Stimulated activated CD8-positive, alpha-beta memory T cell treated with anti-CD3 and anti-CD28 coated beads, Interleukin-4, amount 100 ng/mL, for 24 hours (primary cell): ENCODE measurements at regions not wholly inside any gene's neighbourhood (a gene's known extent, or its start where the extent isn't known, plus 50 kb on each side); places are given as distances from the start of the nearest gene placed in this dataset.

Experiments
- DNase-seq: peaks from one replicate; pipeline ENCODE4 v3.0.0-alpha.2; 2020; ENCODE audit warnings: low read depth

- DNase-seq: no peak
Measured at GRCh38 chr1:3954170-3955169, 54.4 kb upstream of the C1orf174 start.

DNA sequence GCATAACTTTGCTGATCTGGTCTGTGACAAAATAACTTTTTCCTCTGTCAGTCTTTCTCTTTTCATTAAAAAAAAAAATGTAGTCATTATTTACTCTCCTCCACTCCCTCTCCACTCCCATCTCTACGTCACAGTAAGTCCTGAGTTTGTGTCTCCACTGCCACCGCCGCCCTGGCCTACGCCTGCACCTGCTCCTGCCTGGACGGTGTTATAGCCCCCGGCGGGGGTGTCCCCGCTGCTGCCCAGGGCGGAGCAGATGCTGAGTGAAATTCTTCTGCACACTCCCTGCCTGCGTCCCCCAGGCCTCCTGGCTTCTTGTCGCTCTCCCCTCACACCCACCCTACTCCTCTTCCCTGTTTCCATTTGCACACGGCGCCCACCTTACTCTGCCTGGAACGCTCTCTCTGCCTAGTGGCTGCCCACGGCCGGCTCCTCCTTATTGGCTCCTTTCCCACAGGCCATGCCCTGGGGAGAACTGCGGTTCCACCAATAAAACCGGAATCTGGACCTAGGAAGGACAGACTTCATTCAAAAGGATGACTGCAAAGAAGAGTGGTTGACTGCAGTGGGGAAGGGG, 55.2 kb upstream of the C1orf174 start:
- DNase-seq: no peak

- DNase-seq: no peak
Measured at GRCh38 chr1:3956527-3957170, 56.6 kb upstream of the C1orf174 start.

GRCh38 chr1:3959361-3959760, 59.3 kb upstream of the C1orf174 start:
- no peak for DNase-seq

- DNase-seq: no peak
Measured at GRCh38 chr1:3963554-3963953, 63.5 kb upstream of the C1orf174 start.

DNA sequence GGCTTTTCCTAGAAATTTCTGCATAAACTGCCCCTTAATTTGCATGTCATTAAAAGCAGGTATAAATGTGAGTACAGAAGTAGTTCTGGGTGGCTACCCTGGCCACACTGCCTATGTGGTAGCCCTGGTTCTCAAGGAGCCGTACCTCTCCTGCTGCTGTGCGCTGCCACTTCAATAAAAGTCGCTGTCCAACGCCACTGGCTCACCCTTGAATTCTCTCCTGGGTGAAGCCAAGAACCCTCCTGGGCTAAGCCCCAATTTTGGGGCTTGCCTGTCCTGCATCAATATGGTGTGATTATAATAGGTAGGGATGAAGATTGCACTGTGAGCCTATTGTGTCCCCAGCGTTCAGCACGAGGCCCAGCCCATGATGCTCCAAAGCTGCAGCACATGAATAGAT, 65.6 kb upstream of the C1orf174 start:
- no peak for DNase-seq

GRCh38 chr1:3968851-3969250, 68.8 kb upstream of the C1orf174 start:
- no peak for DNase-seq

- DNase-seq: no peak
Measured at GRCh38 chr1:3971981-3972380, 71.9 kb upstream of the C1orf174 start.

DNA sequence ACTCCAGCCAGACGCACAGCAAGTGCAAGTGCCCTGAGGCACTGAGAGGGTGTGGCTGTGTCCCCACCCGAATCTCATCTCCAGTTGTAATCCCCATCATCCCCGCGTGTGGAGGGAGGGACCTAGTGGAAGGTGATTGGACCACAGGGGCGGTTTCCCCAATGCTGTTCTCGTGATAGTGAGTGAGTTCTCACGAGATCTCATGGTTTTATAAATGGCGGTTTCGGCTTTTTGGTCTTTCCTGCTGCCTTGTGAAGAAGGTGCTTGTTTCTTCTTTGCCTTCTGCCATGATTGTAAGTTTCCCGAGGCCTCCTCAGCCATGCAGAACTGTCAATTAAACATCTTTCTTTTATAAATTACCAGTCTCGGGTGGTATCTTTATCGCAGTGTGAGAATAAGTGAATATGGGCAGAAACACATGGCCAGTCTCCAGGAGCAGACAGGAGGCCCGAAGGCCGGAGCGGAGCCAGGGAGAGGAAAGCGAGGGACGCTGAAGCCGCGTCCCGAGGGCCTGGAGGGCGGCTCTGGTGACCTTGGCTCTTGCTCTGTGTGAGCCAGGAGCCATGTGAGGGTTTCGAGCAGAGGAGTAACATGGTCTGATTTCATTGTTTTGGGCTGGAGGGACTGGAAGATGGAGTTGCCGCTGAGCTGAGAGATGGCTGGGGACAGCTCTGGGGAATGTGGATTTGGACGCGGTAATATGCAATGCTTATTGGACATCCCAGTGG, 76.0 kb upstream of the C1orf174 start:
- no peak for DNase-seq

- no peak for DNase-seq
Measured at GRCh38 chr1:3976821-3977220, 76.7 kb upstream of the C1orf174 start.

DNA sequence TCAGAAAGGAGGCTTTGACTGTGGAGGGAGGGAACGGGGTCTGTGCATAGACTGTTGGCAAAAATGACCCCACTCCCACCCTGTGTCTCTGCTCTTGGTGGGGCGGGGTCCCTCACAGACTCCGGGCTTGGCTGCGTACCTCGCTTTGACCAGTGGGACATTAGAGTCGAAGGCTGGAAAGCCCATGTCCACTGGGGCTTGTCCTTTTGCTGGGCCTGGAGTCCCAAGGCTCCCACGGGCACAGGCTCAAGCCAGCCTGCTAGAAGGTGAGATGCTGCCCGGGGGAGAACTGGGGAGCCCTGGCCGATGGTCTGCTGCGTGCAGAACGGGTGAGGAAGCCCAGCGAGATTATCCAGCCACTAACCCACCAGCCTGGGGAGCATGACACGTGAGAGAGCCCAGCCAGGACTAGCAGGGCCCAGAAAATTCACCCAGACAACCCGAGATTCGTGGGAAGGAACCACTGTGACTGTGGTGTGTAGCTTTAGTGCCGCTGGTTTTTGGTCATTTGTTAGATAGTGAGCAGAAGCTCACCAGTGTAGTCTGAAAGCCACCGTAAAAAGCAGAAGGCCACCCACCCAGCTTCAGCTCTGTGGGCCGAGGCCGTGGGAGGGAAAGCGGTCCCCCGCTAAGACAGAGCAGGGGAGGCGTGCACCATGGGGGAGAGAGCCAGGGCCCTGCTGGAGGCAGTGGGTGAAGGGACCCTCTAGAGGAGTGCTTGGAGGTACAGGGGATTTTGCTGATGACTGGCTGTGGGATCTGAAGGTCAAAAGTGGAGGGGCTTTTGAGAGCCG, 78.3 kb upstream of the C1orf174 start:
- DNase-seq: no peak

- DNase-seq: no peak
Measured at GRCh38 chr1:3978990-3979325, 78.9 kb upstream of the C1orf174 start.

DNA sequence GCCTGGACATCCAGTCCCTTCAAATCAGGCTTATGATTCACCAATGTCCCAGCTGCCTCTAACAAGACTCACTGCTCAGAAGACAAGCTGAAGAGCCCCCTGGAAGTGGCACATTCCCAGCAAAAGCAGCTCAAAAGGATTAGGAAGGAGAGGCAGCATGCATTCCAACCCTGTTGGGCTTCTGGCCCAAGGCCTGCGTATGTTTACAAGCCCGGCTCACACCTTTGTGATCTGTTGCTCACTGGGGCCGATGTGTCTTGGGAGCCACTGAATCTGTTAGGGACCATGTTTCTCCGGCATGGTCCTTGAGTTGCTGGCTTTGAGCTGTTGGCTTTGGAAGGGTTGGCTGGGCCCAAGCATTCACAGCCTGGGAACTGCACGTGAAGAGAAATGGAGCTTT, 81.2 kb upstream of the C1orf174 start:
- DNase-seq: no peak

DNA sequence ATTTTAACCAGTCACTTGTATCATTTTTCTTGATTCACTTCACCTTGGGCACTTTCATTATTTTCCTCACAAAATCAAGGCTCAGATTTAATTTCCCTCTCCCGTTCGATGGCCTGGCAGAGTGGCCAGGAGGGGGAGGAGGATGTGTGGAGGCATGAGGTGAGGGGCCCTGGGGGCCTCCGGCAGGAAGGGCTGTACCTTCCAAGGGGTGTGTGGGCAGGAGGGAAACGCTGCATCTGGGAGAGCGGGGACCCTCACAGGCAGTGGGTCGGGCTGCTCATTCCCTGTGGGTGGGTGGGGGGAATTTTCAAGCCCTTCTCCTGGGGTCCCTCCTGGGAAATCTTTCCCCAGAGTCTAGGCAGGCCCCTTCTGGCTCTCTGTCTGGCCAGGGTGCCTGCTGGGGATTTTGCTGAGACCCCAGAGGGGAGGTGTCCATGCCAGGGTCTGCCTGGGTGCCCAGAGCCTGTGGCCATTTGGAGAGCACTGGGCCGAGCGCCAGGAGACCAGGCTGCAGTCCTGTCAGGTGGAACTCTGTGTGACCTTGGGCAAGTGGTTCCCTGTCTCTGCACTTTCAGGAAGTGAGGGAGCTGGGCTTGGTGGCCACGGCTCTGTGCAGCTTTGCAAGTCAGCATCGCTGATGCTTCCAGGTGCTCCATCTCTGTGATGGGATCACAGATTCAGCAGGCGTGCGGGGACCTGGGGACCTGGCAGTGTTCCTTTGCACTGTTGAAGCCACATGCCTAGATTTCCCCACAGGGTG, 81.9 kb upstream of the C1orf174 start:
- no peak for DNase-seq

GRCh38 chr1:3983181-3983580, 83.1 kb upstream of the C1orf174 start:
- DNase-seq: no peak

DNA sequence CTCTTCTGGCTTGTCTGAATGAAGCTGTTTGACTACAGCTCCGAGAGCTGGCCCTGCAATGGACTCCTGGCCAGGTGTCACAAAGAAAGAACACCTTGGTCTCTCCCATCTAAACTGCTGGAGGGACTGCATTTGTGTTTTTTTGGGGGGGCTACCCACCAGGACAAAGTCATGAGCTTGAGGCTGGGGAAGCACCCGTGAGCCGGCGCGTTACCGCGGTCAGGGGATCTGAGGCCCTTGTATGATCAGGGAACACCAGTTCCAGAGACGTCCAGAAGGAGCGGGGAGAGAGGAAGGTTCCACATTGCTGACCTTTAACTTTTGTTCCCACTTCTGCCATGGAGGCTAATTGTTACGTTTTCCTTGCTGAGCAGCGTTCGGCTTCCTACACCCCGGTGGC, 84.5 kb upstream of the C1orf174 start:
- DNase-seq: no peak

GRCh38 chr1:3986686-3987218, 86.7 kb upstream of the C1orf174 start:
- DNase-seq: no peak

DNA sequence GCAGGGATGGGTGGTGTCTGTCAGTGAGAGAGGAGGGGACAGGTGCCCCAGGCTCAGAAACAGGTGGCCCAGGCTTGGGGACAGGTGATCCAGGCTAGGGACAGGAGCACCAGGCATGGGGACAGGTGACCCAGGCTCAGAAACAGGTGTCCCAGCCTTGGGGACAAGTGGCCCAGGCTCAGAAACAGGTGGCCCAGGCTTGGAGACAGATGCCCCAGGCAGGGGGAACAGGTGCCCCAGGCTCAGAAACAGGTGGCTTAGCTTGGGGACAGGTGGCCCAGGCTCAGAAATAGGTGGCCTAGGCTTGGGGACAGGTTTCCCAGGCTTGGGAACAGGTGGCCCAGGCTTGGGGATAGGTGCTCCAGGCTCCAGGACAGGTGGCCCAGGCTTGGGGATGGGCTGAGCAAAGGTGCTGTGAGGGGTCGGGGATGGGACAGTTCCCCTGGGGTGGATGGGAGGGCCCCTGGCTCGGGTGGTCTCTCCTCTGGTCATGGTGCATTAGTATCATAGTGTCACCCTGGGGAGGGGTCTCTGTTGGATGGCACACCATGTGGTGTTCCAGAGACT, 87.7 kb upstream of the C1orf174 start:
- DNase-seq: no peak

DNA sequence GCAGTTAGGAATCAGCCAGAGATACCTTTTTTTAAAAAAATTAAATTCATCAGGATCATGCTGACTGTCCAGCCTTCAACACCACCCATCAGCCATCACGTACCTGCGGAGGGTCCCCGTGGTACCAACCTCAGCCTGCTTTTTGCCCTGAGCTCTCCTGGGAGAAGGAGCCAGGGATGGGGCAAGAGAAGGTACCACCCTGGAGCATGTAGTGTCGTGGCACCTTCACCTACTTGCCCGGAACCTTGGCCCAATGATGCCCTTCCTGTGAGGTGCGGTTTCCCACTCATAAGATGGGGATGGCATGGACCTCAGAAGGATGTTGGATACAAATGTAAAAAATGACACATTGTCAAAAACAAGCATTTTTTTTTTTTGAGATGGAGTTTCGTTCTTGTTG, 88.4 kb upstream of the C1orf174 start:
- no peak for DNase-seq

DNA sequence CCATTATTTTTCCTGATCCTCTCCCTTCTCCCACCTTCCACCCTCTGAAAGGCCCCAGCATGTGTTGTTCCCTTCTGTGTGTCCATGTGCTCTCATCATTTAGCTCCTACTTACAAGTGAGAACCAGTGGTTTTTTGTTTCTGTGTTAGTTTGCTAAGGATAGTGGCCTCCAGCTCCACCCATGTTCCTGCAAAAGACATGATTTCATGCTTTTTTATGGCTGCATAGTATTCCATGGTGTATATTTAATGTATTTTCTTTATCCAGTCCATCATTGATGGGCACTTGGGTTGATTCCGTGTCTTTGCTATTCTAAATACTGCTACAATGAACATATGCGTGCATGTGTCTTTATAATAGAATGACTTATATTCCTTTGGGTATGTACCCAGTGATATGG, 89.4 kb upstream of the C1orf174 start:
- no peak for DNase-seq
